ENCODE measurements at regions not wholly inside any gene's neighbourhood (a gene's known extent, or its start where the extent isn't known, plus 50 kb on each side); places are given as distances from the start of the nearest gene placed in this dataset.

DNA sequence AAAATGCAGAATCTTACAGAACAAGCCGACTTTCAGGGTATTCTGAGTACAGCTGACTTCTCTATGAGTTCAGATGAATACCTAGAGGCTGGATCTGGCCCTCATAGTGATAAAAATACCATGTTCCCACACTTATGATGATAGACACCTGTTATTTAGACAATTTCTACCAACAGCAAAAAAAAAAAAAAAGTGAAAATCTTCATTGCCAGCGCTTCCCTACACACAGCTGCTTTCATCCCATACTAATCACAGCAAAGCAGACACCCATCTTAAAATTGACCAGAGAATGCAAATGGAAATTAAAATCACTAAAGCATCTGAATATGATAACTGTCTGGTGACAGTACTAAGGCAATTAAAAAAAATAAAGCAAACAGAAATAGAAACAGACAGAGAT is 132.1 kb upstream of the ADGRL3 start:
- H3K18ac ChIP-seq (ENCODE audit: low read length): no peak overlapping the region
- no peaks in the 10 kb centered on the region for H3K79me1 ChIP-seq (ENCODE audit: low read length)
- H3K23ac ChIP-seq (ENCODE audit: low read length): no peak overlapping the region
- no CpG with 5 or more reads among the region's 2 CpGs for WGBS (ENCODE audit: extremely low coverage, insufficient coverage, low lambda C conversion rate)
- H3K4me2 ChIP-seq (ENCODE audit: low read length): no peak overlapping the region
- no peak overlapping the region for H2BK5ac ChIP-seq (ENCODE audit: low read length)
- no peak overlapping the region for H2BK15ac ChIP-seq (replicated peaks; ENCODE audit: low read depth)
- no peaks in the 10 kb centered on the region for H3K4me1 ChIP-seq (ENCODE audit: control insufficient read depth, low read depth, low read length)
- H4K8ac ChIP-seq (ENCODE audit: low read depth, low read length): no peak overlapping the region
- no peak overlapping the region for H2AK5ac ChIP-seq (ENCODE audit: low read length)
- no peaks in the 10 kb centered on the region for H3K79me2 ChIP-seq (ENCODE audit: control insufficient read depth, insufficient read depth, low read length)
- H3K56ac ChIP-seq (ENCODE audit: low read length): no peak overlapping the region
- H3K27ac ChIP-seq (ENCODE audit: low read depth, low read length): no peak overlapping the region
- H3K36me3 ChIP-seq (ENCODE audit: control insufficient read depth, insufficient read depth, low read length): no peaks in the 10 kb centered on the region
- DNase-seq: no peak
- no peak overlapping the region for H2BK120ac ChIP-seq (ENCODE audit: low read depth, low read length)
- no peak overlapping the region for H3K9ac ChIP-seq (ENCODE audit: low read length)
- H3K4ac ChIP-seq (ENCODE audit: low read depth, low read length): no peak overlapping the region
- no peaks in the 10 kb centered on the region for H3K27me3 ChIP-seq (ENCODE audit: insufficient read depth, low read length, poor library complexity)
- H4K5ac ChIP-seq (ENCODE audit: low read length): no peak overlapping the region
- no peak overlapping the region for H3K4me3 ChIP-seq (ENCODE audit: low read length)

DNA sequence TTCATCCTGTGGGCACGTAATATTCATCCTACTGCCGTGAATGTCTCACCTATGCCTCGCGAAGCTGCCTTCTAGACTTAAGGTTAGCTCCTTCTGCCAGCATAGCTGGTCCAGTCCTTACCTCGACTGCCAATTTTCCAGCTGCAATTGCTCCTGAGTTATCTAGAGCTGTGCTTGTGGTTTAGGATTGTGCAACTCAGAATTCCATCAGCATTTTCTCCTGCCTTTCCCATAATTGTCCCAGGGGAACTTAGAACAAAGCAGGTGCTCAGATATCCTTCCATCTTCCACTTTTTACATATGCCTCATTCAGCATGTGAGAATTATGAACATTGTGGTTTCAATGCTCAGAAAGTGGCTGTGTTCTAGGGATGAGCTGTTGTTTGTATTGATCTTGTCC is 131.4 kb upstream of the ADGRL3 start:
- Histone ChIP-seq H3K4ac (ENCODE audit: low read depth, low read length) (no peak overlapping the region), H3K23ac (ENCODE audit: low read length) (no peak overlapping the region), H3K56ac (ENCODE audit: low read length) (no peak overlapping the region), H3K79me2 (ENCODE audit: control insufficient read depth, insufficient read depth, low read length) (no peaks in the 10 kb centered on the region), H4K8ac (ENCODE audit: low read depth, low read length) (no peak overlapping the region), H4K5ac (ENCODE audit: low read length) (no peak overlapping the region), H3K79me1 (ENCODE audit: low read length) (no peaks in the 10 kb centered on the region), H3K9ac (ENCODE audit: low read length) (no peak overlapping the region), H3K18ac (ENCODE audit: low read length) (no peak overlapping the region), H3K4me1 (ENCODE audit: control insufficient read depth, low read depth, low read length) (no peaks in the 10 kb centered on the region), H3K4me3 (ENCODE audit: low read length) (no peak overlapping the region), H2BK120ac (ENCODE audit: low read depth, low read length) (no peak overlapping the region), H3K36me3 (ENCODE audit: control insufficient read depth, insufficient read depth, low read length) (no peaks in the 10 kb centered on the region), H2BK15ac (replicated peaks; ENCODE audit: low read depth) (no peak overlapping the region), H2AK5ac (ENCODE audit: low read length) (no peak overlapping the region), H3K27ac (ENCODE audit: low read depth, low read length) (no peak overlapping the region), H3K4me2 (ENCODE audit: low read length) (no peak overlapping the region), H2BK5ac (ENCODE audit: low read length) (no peak overlapping the region), H3K27me3 (ENCODE audit: insufficient read depth, low read length, poor library complexity) (no peaks in the 10 kb centered on the region)
- no peak for DNase-seq
- no CpG with 5 or more reads among the region's 5 CpGs for WGBS (ENCODE audit: extremely low coverage, insufficient coverage, low lambda C conversion rate)

- H3K4ac ChIP-seq (ENCODE audit: low read depth, low read length): no peak overlapping the region
- H3K36me3 ChIP-seq (ENCODE audit: control insufficient read depth, insufficient read depth, low read length): no peaks in the 10 kb centered on the region
- H3K4me3 ChIP-seq (ENCODE audit: low read length): no peak overlapping the region
- DNase-seq: no peak
- H4K5ac ChIP-seq (ENCODE audit: low read length): no peak overlapping the region
- H3K79me1 ChIP-seq (ENCODE audit: low read length): no peaks in the 10 kb centered on the region
- no peak overlapping the region for H3K9ac ChIP-seq (ENCODE audit: low read length)
- H3K23ac ChIP-seq (ENCODE audit: low read length): no peak overlapping the region
- no peak overlapping the region for H2AK5ac ChIP-seq (ENCODE audit: low read length)
- H3K4me1 ChIP-seq (ENCODE audit: control insufficient read depth, low read depth, low read length): no peaks in the 10 kb centered on the region
- H3K18ac ChIP-seq (ENCODE audit: low read length): no peak overlapping the region
- no peak overlapping the region for H3K4me2 ChIP-seq (ENCODE audit: low read length)
- no peak overlapping the region for H2BK5ac ChIP-seq (ENCODE audit: low read length)
- no peak overlapping the region for H2BK120ac ChIP-seq (ENCODE audit: low read depth, low read length)
- H4K8ac ChIP-seq (ENCODE audit: low read depth, low read length): no peak overlapping the region
- WGBS (ENCODE audit: extremely low coverage, insufficient coverage, low lambda C conversion rate): 100% methylated on average over 1 of the region's 3 CpGs
- H3K56ac ChIP-seq (ENCODE audit: low read length): no peak overlapping the region
- H3K27ac ChIP-seq (ENCODE audit: low read depth, low read length): no peak overlapping the region
- H3K79me2 ChIP-seq (ENCODE audit: control insufficient read depth, insufficient read depth, low read length): no peaks in the 10 kb centered on the region
- H2BK15ac ChIP-seq (replicated peaks; ENCODE audit: low read depth): no peak overlapping the region
- H3K27me3 ChIP-seq (ENCODE audit: insufficient read depth, low read length, poor library complexity): no peaks in the 10 kb centered on the region
Observed at GRCh38 chr4:61070269-61070668, 129.9 kb upstream of the ADGRL3 start.

DNA sequence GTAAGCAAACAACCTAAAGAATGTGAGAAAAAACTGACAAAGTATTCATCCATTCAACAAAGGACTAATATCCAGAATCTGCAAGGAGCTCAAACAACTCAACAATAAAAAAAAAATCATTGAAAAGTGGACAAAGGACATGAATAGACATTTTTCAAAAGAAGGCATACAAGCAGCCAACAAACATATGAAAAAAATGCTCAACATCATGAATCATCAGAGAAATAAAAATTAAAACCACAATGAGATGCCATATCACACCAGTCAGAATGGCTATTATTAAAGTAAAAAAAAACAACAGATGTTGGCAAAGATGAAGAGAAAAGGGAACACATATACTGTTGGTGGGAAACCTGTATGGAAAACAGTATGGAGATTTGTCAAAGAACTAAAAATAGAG is 120.7 kb upstream of the ADGRL3 start:
- no peaks in the 10 kb centered on the region for H3K79me2 ChIP-seq (ENCODE audit: control insufficient read depth, insufficient read depth, low read length)
- no peaks in the 10 kb centered on the region for H3K36me3 ChIP-seq (ENCODE audit: control insufficient read depth, insufficient read depth, low read length)
- H2BK120ac ChIP-seq (ENCODE audit: low read depth, low read length): no peak overlapping the region
- no peaks in the 10 kb centered on the region for H3K4me1 ChIP-seq (ENCODE audit: control insufficient read depth, low read depth, low read length)
- no peak overlapping the region for H4K8ac ChIP-seq (ENCODE audit: low read depth, low read length)
- no peak overlapping the region for H2BK15ac ChIP-seq (replicated peaks; ENCODE audit: low read depth)
- H2AK5ac ChIP-seq (ENCODE audit: low read length): no peak overlapping the region
- no peak overlapping the region for H3K23ac ChIP-seq (ENCODE audit: low read length)
- H3K79me1 ChIP-seq (ENCODE audit: low read length): no peaks in the 10 kb centered on the region
- no peak overlapping the region for H3K56ac ChIP-seq (ENCODE audit: low read length)
- no peak for DNase-seq
- no peak overlapping the region for H3K18ac ChIP-seq (ENCODE audit: low read length)
- H4K5ac ChIP-seq (ENCODE audit: low read length): no peak overlapping the region
- no peak overlapping the region for H3K4ac ChIP-seq (ENCODE audit: low read depth, low read length)
- H3K4me2 ChIP-seq (ENCODE audit: low read length): no peak overlapping the region
- no peak overlapping the region for H2BK5ac ChIP-seq (ENCODE audit: low read length)
- no peak overlapping the region for H3K4me3 ChIP-seq (ENCODE audit: low read length)
- H3K27ac ChIP-seq (ENCODE audit: low read depth, low read length): no peak overlapping the region
- H3K27me3 ChIP-seq (ENCODE audit: insufficient read depth, low read length, poor library complexity): no peaks in the 10 kb centered on the region
- H3K9ac ChIP-seq (ENCODE audit: low read length): no peak overlapping the region

- Histone ChIP-seq H2BK15ac (replicated peaks; ENCODE audit: low read depth) (no peak overlapping the region), H4K8ac (ENCODE audit: low read depth, low read length) (no peak overlapping the region), H2AK5ac (ENCODE audit: low read length) (no peak overlapping the region), H3K9ac (ENCODE audit: low read length) (no peak overlapping the region), H2BK5ac (ENCODE audit: low read length) (no peak overlapping the region), H3K79me2 (ENCODE audit: control insufficient read depth, insufficient read depth, low read length) (no peaks in the 10 kb centered on the region), H3K4me2 (ENCODE audit: low read length) (no peak overlapping the region), H3K4ac (ENCODE audit: low read depth, low read length) (no peak overlapping the region), H3K18ac (ENCODE audit: low read length) (no peak overlapping the region), H3K4me3 (ENCODE audit: low read length) (no peak overlapping the region), H3K4me1 (ENCODE audit: control insufficient read depth, low read depth, low read length) (no peaks in the 10 kb centered on the region), H2BK120ac (ENCODE audit: low read depth, low read length) (no peak overlapping the region), H3K36me3 (ENCODE audit: control insufficient read depth, insufficient read depth, low read length) (no peaks in the 10 kb centered on the region), H4K5ac (ENCODE audit: low read length) (no peak overlapping the region), H3K27ac (ENCODE audit: low read depth, low read length) (no peak overlapping the region), H3K56ac (ENCODE audit: low read length) (no peak overlapping the region), H3K23ac (ENCODE audit: low read length) (no peak overlapping the region), H3K27me3 (ENCODE audit: insufficient read depth, low read length, poor library complexity) (no peaks in the 10 kb centered on the region), H3K79me1 (ENCODE audit: low read length) (no peaks in the 10 kb centered on the region)
- no CpG with 5 or more reads among the region's 2 CpGs for WGBS (ENCODE audit: extremely low coverage, insufficient coverage, low lambda C conversion rate)
- no peak for DNase-seq
Observed at GRCh38 chr4:61079976-61080375, 120.2 kb upstream of the ADGRL3 start.

GRCh38 chr4:61085534-61085933 is 114.6 kb upstream of the ADGRL3 start:
- no peak overlapping the region for H3K4ac ChIP-seq (ENCODE audit: low read depth, low read length)
- no peak overlapping the region for H4K5ac ChIP-seq (ENCODE audit: low read length)
- no peaks in the 10 kb centered on the region for H3K27me3 ChIP-seq (ENCODE audit: insufficient read depth, low read length, poor library complexity)
- no peaks in the 10 kb centered on the region for H3K4me1 ChIP-seq (ENCODE audit: control insufficient read depth, low read depth, low read length)
- no peak overlapping the region for H3K27ac ChIP-seq (ENCODE audit: low read depth, low read length)
- no peak overlapping the region for H3K23ac ChIP-seq (ENCODE audit: low read length)
- H3K4me2 ChIP-seq (ENCODE audit: low read length): no peak overlapping the region
- H2BK120ac ChIP-seq (ENCODE audit: low read depth, low read length): no peak overlapping the region
- no peak overlapping the region for H3K56ac ChIP-seq (ENCODE audit: low read length)
- no CpG with 5 or more reads among the region's 2 CpGs for WGBS (ENCODE audit: extremely low coverage, insufficient coverage, low lambda C conversion rate)
- H3K36me3 ChIP-seq (ENCODE audit: control insufficient read depth, insufficient read depth, low read length): no peaks in the 10 kb centered on the region
- no peak overlapping the region for H2AK5ac ChIP-seq (ENCODE audit: low read length)
- H3K9ac ChIP-seq (ENCODE audit: low read length): no peak overlapping the region
- no peak overlapping the region for H2BK5ac ChIP-seq (ENCODE audit: low read length)
- H4K8ac ChIP-seq (ENCODE audit: low read depth, low read length): no peak overlapping the region
- no peak overlapping the region for H3K4me3 ChIP-seq (ENCODE audit: low read length)
- H3K18ac ChIP-seq (ENCODE audit: low read length): no peak overlapping the region
- no peaks in the 10 kb centered on the region for H3K79me2 ChIP-seq (ENCODE audit: control insufficient read depth, insufficient read depth, low read length)
- DNase-seq: no peak
- H3K79me1 ChIP-seq (ENCODE audit: low read length): no peaks in the 10 kb centered on the region
- H2BK15ac ChIP-seq (replicated peaks; ENCODE audit: low read depth): no peak overlapping the region

All from mesendoderm (in vitro differentiated cells).